ENCODE measurements at regions not wholly inside any gene's neighbourhood (a gene's known extent, or its start where the extent isn't known, plus 50 kb on each side); places are given as distances from the start of the nearest gene placed in this dataset.
"Not testable (repeated sequence)": the region's sequence is repeated elsewhere in the genome, so short reads cannot be mapped to it uniquely, and the experiment has no call there.

GRCh38 chr7:69114374-69114773 is 483.9 kb upstream of the AUTS2 start:
- no peaks in the 10 kb centered on the region for H3K9me3 ChIP-seq (ENCODE audit: control insufficient read depth, low read length)
- H3K4me3 ChIP-seq (ENCODE audit: insufficient read depth, low read depth, low read length, poor library complexity, severe bottlenecking): no peak overlapping the region
- H3K27ac ChIP-seq (ENCODE audit: insufficient read depth, low read length, poor library complexity, severe bottlenecking): no peak overlapping the region
- H3K4me1 ChIP-seq (ENCODE audit: control insufficient read depth, insufficient read depth, low read length, poor library complexity, severe bottlenecking): no peaks in the 10 kb centered on the region
- no peaks in the 10 kb centered on the region for H3K27me3 ChIP-seq (replicated peaks; ENCODE audit: control insufficient read depth, insufficient read depth, low read length, poor library complexity, severe bottlenecking)
- no peak for DNase-seq
- no peaks in the 10 kb centered on the region for H3K36me3 ChIP-seq (ENCODE audit: control insufficient read depth, insufficient read depth, low read length)

DNA sequence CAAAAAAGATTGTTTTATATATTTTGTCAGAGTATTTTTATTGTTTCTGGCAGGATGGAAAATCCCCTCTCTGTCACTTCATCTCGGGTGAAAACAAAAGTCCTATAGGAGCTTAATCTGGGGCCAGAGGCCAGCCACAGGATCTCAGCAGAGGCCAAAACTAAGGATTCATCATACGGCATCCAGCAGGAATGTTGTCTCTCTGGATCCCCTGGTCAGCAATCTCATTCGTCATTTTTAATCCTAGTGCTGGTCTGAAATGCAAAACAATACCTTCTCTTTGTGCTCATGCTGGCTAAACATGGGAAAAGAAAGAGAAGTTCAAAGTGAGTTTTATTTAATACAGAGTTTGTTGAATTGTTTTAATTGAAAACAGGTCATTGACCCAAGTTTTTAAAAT is 482.5 kb upstream of the AUTS2 start:
- Histone ChIP-seq H3K27ac (ENCODE audit: insufficient read depth, low read length, poor library complexity, severe bottlenecking) (no peak overlapping the region), H3K27me3 (replicated peaks; ENCODE audit: control insufficient read depth, insufficient read depth, low read length, poor library complexity, severe bottlenecking) (no peaks in the 10 kb centered on the region), H3K9me3 (ENCODE audit: control insufficient read depth, low read length) (no peaks in the 10 kb centered on the region), H3K4me3 (ENCODE audit: insufficient read depth, low read depth, low read length, poor library complexity, severe bottlenecking) (no peak overlapping the region), H3K4me1 (ENCODE audit: control insufficient read depth, insufficient read depth, low read length, poor library complexity, severe bottlenecking) (no peaks in the 10 kb centered on the region), H3K36me3 (ENCODE audit: control insufficient read depth, insufficient read depth, low read length) (no peaks in the 10 kb centered on the region)
- no peak for DNase-seq

GRCh38 chr7:69116196-69116595 is 482.1 kb upstream of the AUTS2 start:
- not testable (repeated sequence) for H3K4me3 ChIP-seq (ENCODE audit: insufficient read depth, low read depth, low read length, poor library complexity, severe bottlenecking); H3K4me1 ChIP-seq (ENCODE audit: control insufficient read depth, insufficient read depth, low read length, poor library complexity, severe bottlenecking); H3K27ac ChIP-seq (ENCODE audit: insufficient read depth, low read length, poor library complexity, severe bottlenecking); H3K27me3 ChIP-seq (replicated peaks; ENCODE audit: control insufficient read depth, insufficient read depth, low read length, poor library complexity, severe bottlenecking); DNase-seq; H3K9me3 ChIP-seq (ENCODE audit: control insufficient read depth, low read length); H3K36me3 ChIP-seq (ENCODE audit: control insufficient read depth, insufficient read depth, low read length)

DNA sequence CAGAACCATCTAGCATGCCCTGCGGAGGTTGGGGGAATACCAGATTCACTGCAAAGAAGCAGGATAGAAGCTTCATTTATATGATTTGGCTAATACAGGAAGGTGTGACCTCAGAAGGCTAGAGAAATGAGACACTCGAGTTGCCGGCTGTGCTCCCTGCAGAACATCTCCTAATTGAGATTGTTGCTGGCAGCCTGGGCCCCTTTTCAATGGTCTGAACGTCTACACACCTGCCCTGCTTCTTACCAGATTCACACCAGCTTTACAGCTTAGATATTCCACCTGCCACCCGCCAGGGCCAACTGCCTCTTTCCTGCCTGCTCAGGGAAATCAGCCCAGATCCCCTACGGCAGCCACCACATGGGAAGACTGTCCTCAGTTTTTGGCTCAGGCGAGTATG is 475.3 kb upstream of the AUTS2 start:
- Histone ChIP-seq H3K4me1 (ENCODE audit: control insufficient read depth, insufficient read depth, low read length, poor library complexity, severe bottlenecking) (no peaks in the 10 kb centered on the region), H3K36me3 (ENCODE audit: control insufficient read depth, insufficient read depth, low read length) (no peaks in the 10 kb centered on the region), H3K27me3 (replicated peaks; ENCODE audit: control insufficient read depth, insufficient read depth, low read length, poor library complexity, severe bottlenecking) (no peaks in the 10 kb centered on the region), H3K27ac (ENCODE audit: insufficient read depth, low read length, poor library complexity, severe bottlenecking) (no peak overlapping the region), H3K9me3 (ENCODE audit: control insufficient read depth, low read length) (no peaks in the 10 kb centered on the region), H3K4me3 (ENCODE audit: insufficient read depth, low read depth, low read length, poor library complexity, severe bottlenecking) (no peak overlapping the region)
- DNase-seq: no peak

GRCh38 chr7:69126896-69127479 is 471.3 kb upstream of the AUTS2 start:
- Histone ChIP-seq H3K27me3 (replicated peaks; ENCODE audit: control insufficient read depth, insufficient read depth, low read length, poor library complexity, severe bottlenecking) (no peaks in the 10 kb centered on the region), H3K9me3 (ENCODE audit: control insufficient read depth, low read length) (no peaks in the 10 kb centered on the region), H3K4me3 (ENCODE audit: insufficient read depth, low read depth, low read length, poor library complexity, severe bottlenecking) (no peak overlapping the region), H3K27ac (ENCODE audit: insufficient read depth, low read length, poor library complexity, severe bottlenecking) (no peak overlapping the region), H3K36me3 (ENCODE audit: control insufficient read depth, insufficient read depth, low read length) (no peaks in the 10 kb centered on the region), H3K4me1 (ENCODE audit: control insufficient read depth, insufficient read depth, low read length, poor library complexity, severe bottlenecking) (no peaks in the 10 kb centered on the region)
- no peak for DNase-seq

DNA sequence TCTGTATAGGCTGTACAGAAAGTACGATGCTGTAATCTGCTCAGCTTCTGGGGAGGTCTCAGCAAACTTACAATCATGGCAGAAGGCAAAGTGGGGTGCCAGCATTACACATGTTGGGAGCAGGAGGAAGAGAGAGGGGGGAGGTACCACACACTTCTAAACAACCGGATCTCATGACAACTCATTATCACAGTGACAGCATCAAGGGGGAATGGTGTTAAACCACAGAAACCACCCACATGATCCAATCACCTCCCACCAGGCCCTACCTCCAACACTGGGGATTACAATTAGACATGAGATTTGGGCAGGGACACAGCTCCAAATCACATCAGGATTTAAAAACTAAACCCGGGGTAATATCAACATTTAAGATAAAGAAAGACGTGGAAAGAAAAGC is 468.8 kb upstream of the AUTS2 start:
- Histone ChIP-seq H3K36me3 (ENCODE audit: control insufficient read depth, insufficient read depth, low read length) (no peaks in the 10 kb centered on the region), H3K4me3 (ENCODE audit: insufficient read depth, low read depth, low read length, poor library complexity, severe bottlenecking) (no peak overlapping the region), H3K4me1 (ENCODE audit: control insufficient read depth, insufficient read depth, low read length, poor library complexity, severe bottlenecking) (no peaks in the 10 kb centered on the region), H3K27me3 (replicated peaks; ENCODE audit: control insufficient read depth, insufficient read depth, low read length, poor library complexity, severe bottlenecking) (no peaks in the 10 kb centered on the region), H3K9me3 (ENCODE audit: control insufficient read depth, low read length) (no peaks in the 10 kb centered on the region), H3K27ac (ENCODE audit: insufficient read depth, low read length, poor library complexity, severe bottlenecking) (no peak overlapping the region)
- no peak for DNase-seq

DNA sequence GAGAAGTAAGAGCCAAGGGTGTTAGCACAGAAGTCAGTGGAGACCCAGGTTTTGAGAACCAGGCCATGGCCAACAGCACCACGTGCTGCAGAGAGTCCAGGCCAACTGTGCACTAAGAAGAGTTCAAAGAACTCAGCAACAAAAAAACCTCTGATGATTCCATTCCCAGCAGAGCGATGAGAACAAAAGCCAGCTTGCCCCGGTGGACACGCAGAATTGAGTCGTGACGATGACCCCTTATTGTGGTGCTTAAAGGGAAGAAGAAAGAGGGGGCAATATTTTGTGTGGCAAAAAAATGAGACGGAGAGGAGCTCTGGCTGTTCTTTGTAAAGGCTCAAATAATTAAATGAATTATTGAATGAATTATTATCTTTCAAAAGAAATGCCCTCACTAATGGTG is 468.3 kb upstream of the AUTS2 start:
- DNase-seq: no peak
- H3K4me3 ChIP-seq (ENCODE audit: insufficient read depth, low read depth, low read length, poor library complexity, severe bottlenecking): no peak overlapping the region
- no peak overlapping the region for H3K27ac ChIP-seq (ENCODE audit: insufficient read depth, low read length, poor library complexity, severe bottlenecking)
- no peaks in the 10 kb centered on the region for H3K4me1 ChIP-seq (ENCODE audit: control insufficient read depth, insufficient read depth, low read length, poor library complexity, severe bottlenecking)
- no peaks in the 10 kb centered on the region for H3K36me3 ChIP-seq (ENCODE audit: control insufficient read depth, insufficient read depth, low read length)
- no peaks in the 10 kb centered on the region for H3K27me3 ChIP-seq (replicated peaks; ENCODE audit: control insufficient read depth, insufficient read depth, low read length, poor library complexity, severe bottlenecking)
- no peaks in the 10 kb centered on the region for H3K9me3 ChIP-seq (ENCODE audit: control insufficient read depth, low read length)

GRCh38 chr7:69130396-69130795 is 467.9 kb upstream of the AUTS2 start:
- H3K4me3 ChIP-seq (ENCODE audit: insufficient read depth, low read depth, low read length, poor library complexity, severe bottlenecking): no peak overlapping the region

GRCh38 chr7:69134316-69134715 is 464.0 kb upstream of the AUTS2 start:
- Histone ChIP-seq H3K4me1 (ENCODE audit: control insufficient read depth, insufficient read depth, low read length, poor library complexity, severe bottlenecking) (no peaks in the 10 kb centered on the region), H3K27ac (ENCODE audit: insufficient read depth, low read length, poor library complexity, severe bottlenecking) (no peak overlapping the region), H3K9me3 (ENCODE audit: control insufficient read depth, low read length) (no peaks in the 10 kb centered on the region), H3K27me3 (replicated peaks; ENCODE audit: control insufficient read depth, insufficient read depth, low read length, poor library complexity, severe bottlenecking) (no peaks in the 10 kb centered on the region), H3K36me3 (ENCODE audit: control insufficient read depth, insufficient read depth, low read length) (no peaks in the 10 kb centered on the region), H3K4me3 (ENCODE audit: insufficient read depth, low read depth, low read length, poor library complexity, severe bottlenecking) (no peak overlapping the region)
- no peak for DNase-seq

More at GRCh38 chr7:69130396-69130795, 467.9 kb upstream of the AUTS2 start:
- Histone ChIP-seq H3K36me3 (ENCODE audit: control insufficient read depth, insufficient read depth, low read length) (no peaks in the 10 kb centered on the region), H3K4me1 (ENCODE audit: control insufficient read depth, insufficient read depth, low read length, poor library complexity, severe bottlenecking) (no peaks in the 10 kb centered on the region), H3K9me3 (ENCODE audit: control insufficient read depth, low read length) (no peaks in the 10 kb centered on the region), H3K27me3 (replicated peaks; ENCODE audit: control insufficient read depth, insufficient read depth, low read length, poor library complexity, severe bottlenecking) (no peaks in the 10 kb centered on the region), H3K27ac (ENCODE audit: insufficient read depth, low read length, poor library complexity, severe bottlenecking) (no peak overlapping the region)
- DNase-seq: no peak

DNA sequence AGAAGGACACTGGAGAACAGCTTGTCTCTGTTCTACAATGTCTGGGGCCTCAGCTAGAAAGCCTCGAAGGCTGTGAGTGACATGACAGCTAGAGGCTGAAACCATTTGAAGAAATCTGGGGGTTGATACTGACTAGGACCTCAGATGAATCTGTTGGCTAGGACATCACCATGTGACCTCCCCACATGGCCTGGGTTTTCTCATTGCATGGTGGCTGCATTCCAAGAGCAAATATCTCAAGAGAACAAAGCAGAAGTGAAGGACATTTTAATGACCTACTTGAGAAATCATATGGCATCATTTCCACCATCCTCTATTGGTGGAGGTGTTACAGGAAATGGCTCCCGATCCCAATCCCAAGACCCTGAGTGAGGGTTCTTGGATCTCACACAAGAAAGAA is 450.6 kb upstream of the AUTS2 start:
- DNase-seq: no peak
- Histone ChIP-seq H3K4me1 (ENCODE audit: control insufficient read depth, insufficient read depth, low read length, poor library complexity, severe bottlenecking) (no peaks in the 10 kb centered on the region), H3K36me3 (ENCODE audit: control insufficient read depth, insufficient read depth, low read length) (no peaks in the 10 kb centered on the region)

More for the DNA sequence above, 450.6 kb upstream of the AUTS2 start:
- Histone ChIP-seq H3K9me3 (ENCODE audit: control insufficient read depth, low read length) (no peaks in the 10 kb centered on the region), H3K27ac (ENCODE audit: insufficient read depth, low read length, poor library complexity, severe bottlenecking) (no peak overlapping the region), H3K4me3 (ENCODE audit: insufficient read depth, low read depth, low read length, poor library complexity, severe bottlenecking) (no peak overlapping the region), H3K27me3 (replicated peaks; ENCODE audit: control insufficient read depth, insufficient read depth, low read length, poor library complexity, severe bottlenecking) (no peaks in the 10 kb centered on the region)
